IMR-90 (cell line): ENCODE measurements at regions not wholly inside any gene's neighbourhood (a gene's known extent, or its start where the extent isn't known, plus 50 kb on each side); places are given as distances from the start of the nearest gene placed in this dataset.

Experiments used
- ATAC-seq: fragments of 200-7000 bp; cut with Tn5 transposase; 2 replicates; pipeline ENCODE4 v1.9.1; 2020; ENCODE audit warnings: low read depth, mild to moderate bottlenecking, moderate library complexity
- BruUV-seq: library from RNA; stranded (reverse); fragments of 400-500 nt; replicated peaks from 2 replicates; lab custom pipeline; 2021; lab: Mats Ljungman, UMichigan
- CTCF ChIA-PET: fragments of 300-600 bp; formaldehyde crosslinking; extraction: SDS; loops from one replicate; lab custom pipeline; 2021; ENCODE audit warnings: antibody characterized with exemption; lab: Yijun Ruan, JAX
- POLR2A ChIA-PET: fragments of 300-600 bp; sonication (Branson Sonifier 250); formaldehyde crosslinking; loops from one replicate; lab custom pipeline; 2022; ENCODE audit warnings: antibody characterized with exemption; ENCODE audit not compliant: unreplicated experiment; lab: Charles Lee
- DNase-seq: peaks from one replicate; pipeline ENCODE4 v3.0.0; 2013
- H2AFZ ChIP-seq: replicated peaks from 2 replicates; pipeline ENCODE3; 2013; ENCODE audit warnings: low read length, mild to moderate bottlenecking; ENCODE audit not compliant: poor library complexity
- H2AK5ac ChIP-seq: 2 replicates; pipeline ENCODE4 v1.6.1; 2013; ENCODE audit warnings: low read depth, low read length, inconsistent platforms
- H2AK9ac ChIP-seq: replicated peaks from 2 replicates; pipeline ENCODE3; 2013; ENCODE audit warnings: mild to moderate bottlenecking, low read depth, low read length, moderate library complexity; ENCODE audit not compliant: poor library complexity
- H2BK120ac ChIP-seq: 2 replicates; pipeline ENCODE4 v1.6.1; 2013; ENCODE audit warnings: low read depth, low read length, inconsistent platforms
- H2BK15ac ChIP-seq: 3 replicates; pipeline ENCODE4 v1.6.1; 2013; ENCODE audit warnings: low read depth, low read length, inconsistent platforms
- H2BK20ac ChIP-seq: 2 replicates; pipeline ENCODE4 v1.6.1; 2013; ENCODE audit warnings: low read depth, mild to moderate bottlenecking, inconsistent platforms, low read length, moderate library complexity
- H2BK5ac ChIP-seq: 2 replicates; pipeline ENCODE4 v1.6.1; 2013; ENCODE audit warnings: mild to moderate bottlenecking, low read depth, low read length, inconsistent platforms; ENCODE audit not compliant: poor library complexity, severe bottlenecking
- H3K14ac ChIP-seq: replicated peaks from 2 replicates; pipeline ENCODE4 v1.6.1; 2013; ENCODE audit warnings: low read depth, low read length, inconsistent platforms
- H3K18ac ChIP-seq: 2 replicates; pipeline ENCODE4 v1.6.1; 2013; ENCODE audit warnings: low read depth, low read length, control low read depth
- H3K23ac ChIP-seq: 2 replicates; pipeline ENCODE4 v1.6.1; 2013; ENCODE audit warnings: low read depth, low read length, inconsistent platforms
- H3K27ac ChIP-seq: 2 replicates; pipeline ENCODE4 v1.5.1; 2013; ENCODE audit warnings: mild to moderate bottlenecking, control low read depth, low read length; ENCODE audit not compliant: insufficient read depth
- H3K27me3 ChIP-seq: 2 replicates; pipeline ENCODE4 v1.6.1; 2013; ENCODE audit warnings: low read length; ENCODE audit not compliant: control insufficient read depth, insufficient read depth
- H3K36me3 ChIP-seq: 2 replicates; pipeline ENCODE4 v1.6.1; 2013; ENCODE audit warnings: low read length, mixed read lengths; ENCODE audit not compliant: control insufficient read depth, insufficient read depth
- H3K4ac ChIP-seq: 2 replicates; pipeline ENCODE4 v1.6.1; 2013; ENCODE audit warnings: low read depth, low read length, inconsistent platforms
- H3K4me1 ChIP-seq: 2 replicates; pipeline ENCODE4 v1.6.1; 2013; ENCODE audit warnings: low read length, mixed read lengths; ENCODE audit not compliant: control insufficient read depth, insufficient read depth
- H3K4me2 ChIP-seq: 2 replicates; pipeline ENCODE4 v1.6.1; 2013; ENCODE audit warnings: low read depth, mild to moderate bottlenecking, control low read depth, low read length, moderate library complexity
- H3K4me3 ChIP-seq: 2 replicates; pipeline ENCODE4 v1.5.1; 2013; ENCODE audit warnings: low read depth, mild to moderate bottlenecking, control low read depth, low read length, moderate library complexity; ENCODE audit not compliant: insufficient read depth
- H3K56ac ChIP-seq: 2 replicates; pipeline ENCODE4 v1.6.1; 2013; ENCODE audit warnings: low read length, inconsistent platforms; ENCODE audit not compliant: insufficient read depth; ENCODE audit errors: extremely low read depth
- H3K79me1 ChIP-seq, 2 experiments: 2 replicates each; pipeline ENCODE4 v1.6.1; 2013; ENCODE audit warnings: low read length in 2 of 2, inconsistent platforms in 1 of 2, low read depth in 1 of 2
- H3K9ac ChIP-seq: 2 replicates; pipeline ENCODE4 v1.6.1; 2013; ENCODE audit warnings: low read depth, low read length, control low read depth
- H3K9me1 ChIP-seq: 2 replicates; pipeline ENCODE4 v1.6.1; 2013; ENCODE audit warnings: low read length, inconsistent platforms; ENCODE audit not compliant: insufficient read depth
- H3K9me3 ChIP-seq: 2 replicates; pipeline ENCODE4 v1.6.1; 2013; ENCODE audit warnings: low read length; ENCODE audit not compliant: control insufficient read depth, insufficient read depth
- H4K20me1 ChIP-seq: 2 replicates; pipeline ENCODE4 v1.6.1; 2013; ENCODE audit warnings: low read length, inconsistent platforms; ENCODE audit not compliant: insufficient read depth
- H4K5ac ChIP-seq: 2 replicates; pipeline ENCODE4 v1.6.1; 2013; ENCODE audit warnings: mild to moderate bottlenecking, low read depth, low read length, control low read depth
- H4K8ac ChIP-seq, 2 experiments: 2 replicates each; pipeline ENCODE4 v1.6.1; 2013; ENCODE audit warnings: low read depth in 2 of 2, low read length in 2 of 2, control low read depth in 1 of 2, inconsistent platforms in 1 of 2
- H4K91ac ChIP-seq: 2 replicates; pipeline ENCODE4 v1.6.1; 2013; ENCODE audit warnings: low read depth, low read length, inconsistent platforms; ENCODE audit not compliant: insufficient read depth
- BHLHE40 ChIP-seq: fragments of 150-350 bp; IDR thresholded peaks from 2 replicates; pipeline ENCODE4 v1.6.1; 2016; ENCODE audit warnings: mild to moderate bottlenecking, low read depth, low read length
- CEBPB ChIP-seq: IDR thresholded peaks from 2 replicates; pipeline ENCODE4 v1.6.1; 2012; ENCODE audit warnings: low read depth, low read length, improper control_type of control experiment
- CHD1 ChIP-seq: IDR thresholded peaks from 2 replicates; pipeline ENCODE4 v1.6.1; 2012; ENCODE audit warnings: low read depth, low read length, improper control_type of control experiment
- FOS ChIP-seq: fragments of 150-350 bp; IDR thresholded peaks from 2 replicates; pipeline ENCODE4 v1.6.1; 2016; ENCODE audit warnings: low read depth, low read length
- MAFK ChIP-seq: IDR thresholded peaks from 2 replicates; pipeline ENCODE4 v1.6.1; 2012; ENCODE audit warnings: low read depth, low read length, improper control_type of control experiment
- MAZ ChIP-seq: IDR thresholded peaks from 2 replicates; pipeline ENCODE4 v1.6.1; 2012; ENCODE audit warnings: low read depth, mild to moderate bottlenecking, low read length, improper control_type of control experiment, moderate library complexity, borderline replicate concordance
- MXI1 ChIP-seq: IDR thresholded peaks from 2 replicates; pipeline ENCODE4 v1.6.1; 2012; ENCODE audit warnings: low read depth, mild to moderate bottlenecking, low read length, moderate library complexity, borderline replicate concordance
- NFE2L2 ChIP-seq: fragments of 150-350 bp; IDR thresholded peaks from 2 replicates; pipeline ENCODE4 v1.6.1; 2016; ENCODE audit warnings: low read depth, mild to moderate bottlenecking, low read length
- POLR2A ChIP-seq: IDR thresholded peaks from 2 replicates; pipeline ENCODE4 v1.6.1; 2012; ENCODE audit warnings: mild to moderate bottlenecking, low read depth, low read length
- RAD21 ChIP-seq: IDR thresholded peaks from 2 replicates; pipeline ENCODE4 v1.6.1; 2012; ENCODE audit warnings: low read length, improper control_type of control experiment
- RCOR1 ChIP-seq: IDR thresholded peaks from 2 replicates; pipeline ENCODE4 v1.6.1; 2012; ENCODE audit warnings: mild to moderate bottlenecking, low read length, improper control_type of control experiment; ENCODE audit not compliant: insufficient replicate concordance
- RFX5 ChIP-seq: IDR thresholded peaks from 2 replicates; pipeline ENCODE4 v1.8.0; 2012; ENCODE audit warnings: low read depth, mild to moderate bottlenecking, low read length, moderate library complexity
- SMC3 ChIP-seq: fragments of 150-350 bp; IDR thresholded peaks from 2 replicates; pipeline ENCODE4 v1.6.1; 2016; ENCODE audit warnings: low read depth, mild to moderate bottlenecking, antibody characterized with exemption, low read length, moderate library complexity
- WGBS, 2 experiments: methylation state at CpG; one replicate each; pipeline versions ENCODE4 v1.1.5 to v1.1.7; 2013; ENCODE audit warnings: missing lambda C conversion rate in 2 of 2; ENCODE audit not compliant: insufficient read length in 1 of 2; ENCODE audit errors: extremely low coverage in 2 of 2; 5-methylcytosine and 5-hydroxymethylcytosine counted together
- dilution Hi-C: fragments of 300-500 bp; cut with HindIII; formaldehyde crosslinking; loops from one replicate; pipeline ENCODE4 v1.14.3; 2018; ENCODE audit warnings: low sequenced_read_pairs; ENCODE audit not compliant: unreplicated experiment
- in situ Hi-C: fragments of 300-500 bp; cut with MboI; formaldehyde crosslinking; loops from 3 replicates; pipeline ENCODE4 v1.14.3; 2019; ENCODE audit warnings: low sequenced_read_pairs, inconsistent platforms, mixed read lengths
- intact Hi-C: fragments of 100-400 bp; cut with micrococcal nuclease; formaldehyde crosslinking; loops from 2 replicates; pipeline ENCODE4 v1.10.0; 2022
- TF ChIP-seq, protein P1 (sequence below): fragments of 150-350 bp; IDR thresholded peaks from 2 replicates; pipeline ENCODE4 v1.6.1; 2017; ENCODE audit warnings: mild to moderate bottlenecking, antibody characterized with exemption, low read length, low read depth
- TF ChIP-seq, protein P2 (sequence below): conservative IDR thresholded peaks from 2 replicates; pipeline ENCODE4 v1.5.1; 2012; ENCODE audit warnings: mild to moderate bottlenecking, low read depth, low read length, improper control_type of control experiment
- TF ChIP-seq, protein P3 (sequence below): fragments of 150-350 bp; IDR thresholded peaks from 2 replicates; pipeline ENCODE4 v1.6.1; 2016; ENCODE audit warnings: low read depth, mild to moderate bottlenecking, low read length, moderate library complexity, borderline replicate concordance

DNA sequence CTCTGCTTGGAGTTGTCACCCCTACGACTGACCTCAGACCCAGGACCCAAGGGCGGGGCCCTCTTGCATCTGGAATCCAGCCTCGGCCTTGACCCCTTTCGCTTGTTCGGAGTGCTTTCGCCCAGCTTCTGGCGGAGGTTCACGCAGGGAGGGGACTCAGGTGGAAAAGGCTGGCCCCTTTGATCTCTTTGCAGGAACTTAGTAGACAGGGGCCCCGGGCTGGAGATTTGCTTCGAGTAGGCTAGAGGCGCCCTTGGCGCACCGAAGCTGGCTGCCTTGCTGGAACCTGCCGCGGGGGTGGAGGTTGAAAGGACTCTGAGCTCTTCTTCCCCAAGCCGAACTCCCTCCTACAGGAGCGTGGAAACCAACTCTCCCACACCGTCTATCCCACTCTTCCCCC, 255.1 kb downstream of the OTUD1 start:
- no peak for DNase-seq
- no peak overlapping the region for H3K4ac ChIP-seq
- TF ChIP-seq MXI1: no peak
- no peak for TF ChIP-seq MAFK
- no peak for TF ChIP-seq FOS
- TF ChIP-seq, protein P1, sequence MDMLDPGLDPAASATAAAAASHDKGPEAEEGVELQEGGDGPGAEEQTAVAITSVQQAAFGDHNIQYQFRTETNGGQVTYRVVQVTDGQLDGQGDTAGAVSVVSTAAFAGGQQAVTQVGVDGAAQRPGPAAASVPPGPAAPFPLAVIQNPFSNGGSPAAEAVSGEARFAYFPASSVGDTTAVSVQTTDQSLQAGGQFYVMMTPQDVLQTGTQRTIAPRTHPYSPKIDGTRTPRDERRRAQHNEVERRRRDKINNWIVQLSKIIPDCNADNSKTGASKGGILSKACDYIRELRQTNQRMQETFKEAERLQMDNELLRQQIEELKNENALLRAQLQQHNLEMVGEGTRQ: no peak
- no peak for TF ChIP-seq MAZ
- TF ChIP-seq RAD21: no peak
- TF ChIP-seq NFE2L2: no peak
- no peak for TF ChIP-seq SMC3
- TF ChIP-seq, protein P2, sequence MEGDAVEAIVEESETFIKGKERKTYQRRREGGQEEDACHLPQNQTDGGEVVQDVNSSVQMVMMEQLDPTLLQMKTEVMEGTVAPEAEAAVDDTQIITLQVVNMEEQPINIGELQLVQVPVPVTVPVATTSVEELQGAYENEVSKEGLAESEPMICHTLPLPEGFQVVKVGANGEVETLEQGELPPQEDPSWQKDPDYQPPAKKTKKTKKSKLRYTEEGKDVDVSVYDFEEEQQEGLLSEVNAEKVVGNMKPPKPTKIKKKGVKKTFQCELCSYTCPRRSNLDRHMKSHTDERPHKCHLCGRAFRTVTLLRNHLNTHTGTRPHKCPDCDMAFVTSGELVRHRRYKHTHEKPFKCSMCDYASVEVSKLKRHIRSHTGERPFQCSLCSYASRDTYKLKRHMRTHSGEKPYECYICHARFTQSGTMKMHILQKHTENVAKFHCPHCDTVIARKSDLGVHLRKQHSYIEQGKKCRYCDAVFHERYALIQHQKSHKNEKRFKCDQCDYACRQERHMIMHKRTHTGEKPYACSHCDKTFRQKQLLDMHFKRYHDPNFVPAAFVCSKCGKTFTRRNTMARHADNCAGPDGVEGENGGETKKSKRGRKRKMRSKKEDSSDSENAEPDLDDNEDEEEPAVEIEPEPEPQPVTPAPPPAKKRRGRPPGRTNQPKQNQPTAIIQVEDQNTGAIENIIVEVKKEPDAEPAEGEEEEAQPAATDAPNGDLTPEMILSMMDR: no peak
- no peak for TF ChIP-seq RFX5
- no peak for TF ChIP-seq RCOR1
- TF ChIP-seq CHD1: no peak
- TF ChIP-seq CEBPB: no peak
- no peak for TF ChIP-seq BHLHE40
- no peak for TF ChIP-seq POLR2A
- TF ChIP-seq, protein P3, sequence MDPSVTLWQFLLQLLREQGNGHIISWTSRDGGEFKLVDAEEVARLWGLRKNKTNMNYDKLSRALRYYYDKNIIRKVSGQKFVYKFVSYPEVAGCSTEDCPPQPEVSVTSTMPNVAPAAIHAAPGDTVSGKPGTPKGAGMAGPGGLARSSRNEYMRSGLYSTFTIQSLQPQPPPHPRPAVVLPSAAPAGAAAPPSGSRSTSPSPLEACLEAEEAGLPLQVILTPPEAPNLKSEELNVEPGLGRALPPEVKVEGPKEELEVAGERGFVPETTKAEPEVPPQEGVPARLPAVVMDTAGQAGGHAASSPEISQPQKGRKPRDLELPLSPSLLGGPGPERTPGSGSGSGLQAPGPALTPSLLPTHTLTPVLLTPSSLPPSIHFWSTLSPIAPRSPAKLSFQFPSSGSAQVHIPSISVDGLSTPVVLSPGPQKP: no peak
- H2AK9ac ChIP-seq: no peak overlapping the region
- WGBS, 2 experiments: 0% methylated on average over 1 of the region's 18 CpGs; no CpG with 5 or more reads in 1 of the 2 experiments
- no peak overlapping the region for H3K9ac ChIP-seq
- no peak overlapping the region for H2BK20ac ChIP-seq
- no peak overlapping the region for H3K4me3 ChIP-seq
- no peak overlapping the region for H4K8ac ChIP-seq
- H3K9me1 ChIP-seq: no peaks in the 10 kb centered on the region
- no peak overlapping the region for H3K23ac ChIP-seq
- ChIA-PET POLR2A (no interaction called here), CTCF (interaction anchor here (0.6 kb wide), 1 partner anchor 487 kb away, joined by 8 read pairs; no protein-coding TSS in a partner anchor)
- in situ Hi-C loops: no loop called here
- H4K5ac ChIP-seq: no peak overlapping the region
- no peak for ATAC-seq
- H2BK5ac ChIP-seq: no peak overlapping the region
- H4K20me1 ChIP-seq: no peaks in the 10 kb centered on the region
- no peak overlapping the region for H3K18ac ChIP-seq
- H2AFZ ChIP-seq: no peak overlapping the region
- no peak overlapping the region for H3K4me2 ChIP-seq
- H2BK15ac ChIP-seq: no peak overlapping the region
- H3K79me1 ChIP-seq: no peaks in the 10 kb centered on the region
- no peak overlapping the region for H3K56ac ChIP-seq
- no peaks in the 10 kb centered on the region for H3K4me1 ChIP-seq
- no peaks in the 10 kb centered on the region for H3K36me3 ChIP-seq
- no peaks in the 10 kb centered on the region for H3K9me3 ChIP-seq
- H3K27me3 ChIP-seq: no peaks in the 10 kb centered on the region; the same call in 1 of the 2 replicates
- no peak overlapping the region for H2AK5ac ChIP-seq
- dilution Hi-C loops: no loop called here
- no peak overlapping the region for H3K14ac ChIP-seq
- no peak overlapping the region for H2BK120ac ChIP-seq
- H3K27ac ChIP-seq: no peak overlapping the region
- H4K91ac ChIP-seq: no peak overlapping the region
- BruUV-seq: no TSS peak
- intact Hi-C loops: no loop called here
